GM12891 (cell line): ENCODE measurements at regions not wholly inside any gene's neighbourhood (a gene's known extent, or its start where the extent isn't known, plus 50 kb on each side); places are given as distances from the start of the nearest gene placed in this dataset.
"Not testable (repeated sequence)": the region's sequence is repeated elsewhere in the genome, so short reads cannot be mapped to it uniquely, and the experiment has no call there.

Source experiments
- DNase-seq: peaks from one replicate; pipeline ENCODE4 v3.0.0; 2011; ENCODE audit warnings: low spot score; ENCODE audit not compliant: insufficient read length
- FAIRE-seq: peaks from 2 replicates; lab custom pipeline; 2011; peaks lifted over from hg19 to GRCh38; lab: Jason Lieb, UNC
- PAX5 ChIP-seq: IDR thresholded peaks from 2 replicates; pipeline ENCODE4 v1.6.1; 2011; ENCODE audit warnings: low read length, moderate library complexity, mild to moderate bottlenecking; ENCODE audit not compliant: insufficient read depth, severe bottlenecking
- POLR2A ChIP-seq: IDR thresholded peaks from 2 replicates; pipeline ENCODE4 v1.6.1; 2011; ENCODE audit warnings: low read depth, low read length, control low read depth
- POLR2AphosphoS5 ChIP-seq: IDR thresholded peaks from 2 replicates; pipeline ENCODE4 v1.6.1; 2011; ENCODE audit warnings: low read depth, low read length, control low read depth
- POU2F2 ChIP-seq: IDR thresholded peaks from 2 replicates; pipeline ENCODE4 v1.6.1; 2011; ENCODE audit warnings: low read depth, mild to moderate bottlenecking, control low read depth, low read length, moderate library complexity
- SPI1 ChIP-seq: IDR thresholded peaks from 2 replicates; pipeline ENCODE4 v1.6.1; 2011; ENCODE audit warnings: low read depth, low read length, control low read depth
- TAF1 ChIP-seq: IDR thresholded peaks from 2 replicates; pipeline ENCODE4 v1.6.1; 2011; ENCODE audit warnings: low read depth, low read length, control low read depth

DNA sequence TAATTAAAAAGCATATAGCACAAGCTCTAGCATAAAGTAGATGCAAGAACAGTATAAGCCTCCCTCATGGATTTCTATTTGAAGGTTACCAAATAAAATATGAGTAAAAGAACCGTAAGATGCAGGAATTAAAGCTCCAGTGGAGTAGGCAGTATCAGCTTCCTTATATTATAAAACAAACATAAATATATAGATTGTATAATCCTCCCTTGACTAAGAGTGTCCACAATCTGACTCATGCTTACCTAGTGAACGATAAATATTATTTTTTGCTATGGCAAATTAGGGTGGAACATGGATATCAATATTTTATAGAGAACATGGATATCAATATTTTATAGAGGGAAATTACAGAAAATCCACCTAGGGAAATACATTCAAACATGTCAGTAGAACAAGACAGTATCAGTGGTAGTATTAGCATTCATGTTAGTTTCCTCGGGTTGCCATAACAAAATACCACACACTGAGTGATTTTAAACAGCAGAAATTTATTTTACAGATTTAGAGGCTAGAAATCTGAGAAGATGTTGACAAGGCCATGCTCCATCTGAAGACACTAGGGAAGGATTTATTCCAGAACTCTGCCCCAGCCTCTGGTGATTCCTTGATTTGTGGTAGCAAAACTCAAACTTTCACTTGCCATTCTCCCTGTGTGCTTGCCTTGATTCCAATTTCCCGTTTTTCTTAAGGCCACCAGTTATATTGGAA, 1521.3 kb downstream of the SI start:
- FAIRE-seq (no peak), DNase-seq (no peak)
- TF ChIP-seq PAX5 (no peak), SPI1 (no peak), TAF1 (no peak), POLR2AphosphoS5 (no peak), POU2F2 (no peak), POLR2A (no peak)

- FAIRE-seq (no peak), DNase-seq (no peak)
- no peak for TF ChIP-seq POLR2A
- TF ChIP-seq POU2F2: no peak
- no peak for TF ChIP-seq PAX5
- no peak for TF ChIP-seq POLR2AphosphoS5
- TF ChIP-seq SPI1: no peak
- TF ChIP-seq TAF1: no peak
Observed at GRCh38 chr3:163555918-163556317, 1522.4 kb downstream of the SI start.

DNA sequence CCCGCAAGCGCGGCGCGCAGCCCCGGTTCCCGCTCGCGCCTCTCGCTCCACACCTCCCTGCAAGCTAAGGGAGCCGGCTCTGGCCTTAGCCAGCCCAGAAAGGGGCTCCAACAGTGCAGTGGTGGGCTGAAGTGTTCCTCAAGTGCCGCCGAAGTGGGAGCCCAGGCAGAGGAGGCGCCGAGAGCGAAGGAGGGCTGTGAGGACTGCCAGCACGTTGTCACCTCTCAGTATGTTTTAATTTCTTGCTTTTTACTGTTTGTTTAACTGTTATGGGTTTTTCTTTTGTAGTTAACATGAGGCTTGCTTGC, 1525.7 kb downstream of the SI start:
- FAIRE-seq (no peak), DNase-seq (no peak)
- TF ChIP-seq SPI1 (no peak), PAX5 (no peak), POLR2AphosphoS5 (no peak), TAF1 (no peak)

DNA sequence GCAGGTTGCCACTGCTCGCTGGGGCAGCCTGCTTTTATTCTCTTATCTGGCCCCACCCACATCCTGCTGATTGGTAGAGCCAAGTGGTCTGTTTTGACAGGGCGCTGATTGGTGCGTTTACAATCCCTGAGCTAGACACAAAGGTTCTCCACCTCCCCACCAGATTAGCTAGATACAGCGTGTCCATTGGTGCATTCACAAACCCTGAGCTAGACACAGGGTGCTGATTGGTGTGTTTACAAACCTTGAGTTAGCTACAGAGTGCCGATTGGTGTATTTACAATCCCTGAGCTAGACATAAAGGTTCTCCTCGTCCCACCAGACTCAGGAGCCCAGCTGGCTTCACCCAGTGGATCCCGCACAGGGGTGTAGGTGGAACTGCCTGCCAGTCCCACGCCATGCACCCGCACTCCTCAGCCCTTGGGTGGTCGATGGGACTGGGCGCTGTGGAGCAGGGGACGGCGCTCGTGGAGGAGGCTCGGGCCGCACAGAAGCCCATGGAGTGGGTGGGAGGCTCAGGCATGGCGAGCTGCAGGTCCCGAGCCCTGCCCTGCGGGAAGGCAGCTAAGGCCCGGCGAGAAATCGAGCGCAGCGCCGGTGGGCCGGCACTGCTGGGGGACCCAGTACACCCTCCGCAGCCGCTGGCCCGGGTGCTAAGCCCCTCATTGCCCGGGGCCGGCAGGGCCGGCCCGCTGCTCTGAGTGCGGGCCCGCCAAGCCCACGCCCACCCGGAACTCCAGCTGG, 1526.2 kb downstream of the SI start:
- DNase-seq, FAIRE-seq: not testable (repeated sequence)

- FAIRE-seq: no peak
- no peak for DNase-seq
- no peak for TF ChIP-seq SPI1
- no peak for TF ChIP-seq POU2F2
- TF ChIP-seq POLR2A: no peak
- no peak for TF ChIP-seq PAX5
- TF ChIP-seq POLR2AphosphoS5: no peak
- no peak for TF ChIP-seq TAF1
Observed at GRCh38 chr3:163548015-163548414, 1530.3 kb downstream of the SI start.

- no peak for DNase-seq
- no peak for TF ChIP-seq PAX5
- no peak for FAIRE-seq
Observed at GRCh38 chr3:163547014-163547685, 1531.1 kb downstream of the SI start.

- FAIRE-seq: no peak
- no peak for DNase-seq
- TF ChIP-seq PAX5 (no peak), POLR2A (no peak), POU2F2 (no peak), SPI1 (no peak), TAF1 (no peak), POLR2AphosphoS5 (no peak)
Observed at GRCh38 chr3:163543662-163544061, 1534.6 kb downstream of the SI start.

GRCh38 chr3:163541629-163542028, 1536.7 kb downstream of the SI start:
- no peak for FAIRE-seq
- no peak for DNase-seq
- TF ChIP-seq SPI1: no peak
- no peak for TF ChIP-seq POLR2A
- TF ChIP-seq TAF1: no peak
- TF ChIP-seq POLR2AphosphoS5: no peak
- TF ChIP-seq PAX5: no peak
- TF ChIP-seq POU2F2: no peak

DNA sequence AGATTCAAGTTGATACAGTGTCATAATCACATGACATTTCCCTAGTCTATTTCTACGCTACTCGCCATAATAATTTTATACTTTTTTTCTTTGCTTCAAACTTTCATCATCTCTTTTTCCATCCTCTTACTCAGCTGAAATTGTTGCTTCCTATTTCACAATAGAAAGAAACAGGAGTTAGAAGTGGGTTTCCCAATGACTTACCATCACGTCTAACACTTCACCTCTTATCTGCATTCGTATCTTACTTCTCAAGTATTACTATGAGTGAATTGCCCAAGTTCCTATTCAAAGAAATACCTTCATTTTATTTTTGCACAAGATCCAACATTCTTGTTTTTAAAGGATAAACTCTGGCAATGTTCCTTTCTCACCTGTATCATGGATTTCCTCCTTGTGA, 1539.9 kb downstream of the SI start:
- FAIRE-seq (no peak), DNase-seq (no peak)
- TF ChIP-seq TAF1 (no peak), POLR2AphosphoS5 (no peak)

- no peak for DNase-seq
- no peak for FAIRE-seq
- TF ChIP-seq POLR2AphosphoS5 (no peak), SPI1 (no peak), POLR2A (no peak), PAX5 (no peak), TAF1 (no peak), POU2F2 (no peak)
Observed at GRCh38 chr3:163533381-163533780, 1544.9 kb downstream of the SI start.
